Gastroesophageal sphincter (tissue), 4 donors: ENCODE measurements at regions not wholly inside any gene's neighbourhood (a gene's known extent, or its start where the extent isn't known, plus 50 kb on each side); places are given as distances from the start of the nearest gene placed in this dataset.

Experiments used
- ATAC-seq: fragments of 150-250 bp; one replicate; pipeline ENCODE4 v1.9.1; 2016; ENCODE audit warnings: mild to moderate bottlenecking, moderate library complexity
- H3K27ac ChIP-seq, 4 donors: fragments of 200-600 bp; sonication (generic) in 3 of 4; 1 replicate in 3 of 4; 2 replicates in 1 of 4; pipeline ENCODE4 v1.5.1; 2016 to 2019
- H3K27me3 ChIP-seq: fragments of 200-600 bp; sonication (generic); one replicate; pipeline ENCODE4 v1.5.1; 2019
- H3K36me3 ChIP-seq, 2 donors: fragments of 200-600 bp; sonication (generic); one replicate each; pipeline ENCODE4 v1.5.1; 2019; ENCODE audit warnings: control low read depth in 1 of 2
- H3K4me1 ChIP-seq, 3 donors: fragments of 200-600 bp; sonication (generic); 1 replicate in 2 of 3; 2 replicates in 1 of 3; pipeline ENCODE4 v1.5.1; 2016 to 2019; ENCODE audit warnings: control low read depth in 2 of 3
- H3K4me3 ChIP-seq, 2 donors: fragments of 200-600 bp; sonication (generic); one replicate each; pipeline ENCODE4 v1.5.1; 2019; ENCODE audit warnings: mild to moderate bottlenecking in 1 of 2, moderate library complexity in 1 of 2
- H3K9me3 ChIP-seq, 3 donors: fragments of 200-600 bp; sonication (generic); one replicate each; pipeline ENCODE4 v1.5.1; 2017 to 2019; ENCODE audit warnings: control low read depth in 2 of 3
- CTCF ChIP-seq, 4 experiments: fragments of 200-600 bp in 2 of 4; fragments of 450-650 bp in 2 of 4; sonication (generic) in 1 of 4; IDR thresholded peaks; one replicate each; pipeline ENCODE4 v1.5.1; 2017 to 2019; ENCODE audit warnings: antibody characterized with exemption in 4 of 4, mild to moderate bottlenecking in 2 of 4, moderate library complexity in 2 of 4
- EP300 ChIP-seq: sonication (generic); formaldehyde crosslinking; IDR thresholded peaks from one replicate; pipeline ENCODE4 v1.6.1; 2017; ENCODE audit warnings: antibody characterized with exemption, mild to moderate bottlenecking
- POLR2A ChIP-seq, 2 donors: fragments of 450-650 bp; IDR thresholded peaks; one replicate each; pipeline ENCODE4 v1.6.1; 2017; ENCODE audit warnings: antibody characterized with exemption in 2 of 2, mild to moderate bottlenecking in 2 of 2, moderate library complexity in 1 of 2
- POLR2AphosphoS5 ChIP-seq: sonication (generic); formaldehyde crosslinking; IDR thresholded peaks from one replicate; pipeline ENCODE4 v1.6.1; 2017; ENCODE audit warnings: antibody characterized with exemption
- WGBS, 2 donors: methylation state at CpG; one replicate each; pipeline ENCODE4 v1.1.5; 2018; ENCODE audit warnings: low coverage in 1 of 2; 5-methylcytosine and 5-hydroxymethylcytosine counted together

GRCh38 chr2:5440174-5440573 lies 252.0 kb upstream of the SOX11 start:
- Histone ChIP-seq H3K36me3 (no peaks in the 10 kb centered on the region), H3K9me3 (no peaks in the 10 kb centered on the region), H3K4me1 (no peaks in the 10 kb centered on the region), H3K27ac (no peak overlapping the region), H3K27me3 (no peaks in the 10 kb centered on the region), H3K4me3 (no peak overlapping the region)
- no peak for TF ChIP-seq EP300
- TF ChIP-seq CTCF (IDR thresholded peaks at IDR 0.05), result no peak
- no peak for TF ChIP-seq POLR2AphosphoS5
- no peak for TF ChIP-seq POLR2A (IDR thresholded peaks at IDR 0.05)
- WGBS, 2 donors, result 100% methylated on average over 1 of the region's 1 CpG; no CpG with 5 or more reads in 1 of the 2 donors
- ATAC-seq, result no peak

- TF ChIP-seq POLR2A (IDR thresholded peaks at IDR 0.05), result no peak
- no peak for TF ChIP-seq EP300
- no peak for TF ChIP-seq CTCF (IDR thresholded peaks at IDR 0.05)
- no peak for TF ChIP-seq POLR2AphosphoS5
- no peak overlapping the region for H3K27ac ChIP-seq
- no peak for ATAC-seq
- no peaks in the 10 kb centered on the region for H3K36me3 ChIP-seq
- WGBS, 2 donors, result 92 to 96% methylated on average over 2 to 8 of the region's 9 CpGs
- H3K27me3 ChIP-seq, result no peaks in the 10 kb centered on the region
- no peaks in the 10 kb centered on the region for H3K4me1 ChIP-seq
- no peaks in the 10 kb centered on the region for H3K9me3 ChIP-seq
- H3K4me3 ChIP-seq, result no peak overlapping the region
These were observed 249.4 kb upstream of the SOX11 start for GRCh38 chr2:5442736-5443135.

- H3K27ac ChIP-seq, result no peak overlapping the region
- no peak overlapping the region for H3K4me3 ChIP-seq
- no peaks in the 10 kb centered on the region for H3K27me3 ChIP-seq
- H3K9me3 ChIP-seq, result no peaks in the 10 kb centered on the region
- no peak for ATAC-seq
- WGBS, 2 donors, result 96% methylated on average over 14 of the region's 16 CpGs
- H3K36me3 ChIP-seq, result no peaks in the 10 kb centered on the region
- no peaks in the 10 kb centered on the region for H3K4me1 ChIP-seq
- TF ChIP-seq CTCF (IDR thresholded peaks at IDR 0.05) (no peak), POLR2AphosphoS5 (no peak), POLR2A (IDR thresholded peaks at IDR 0.05) (no peak), EP300 (no peak)
These were observed 248.0 kb upstream of the SOX11 start for GRCh38 chr2:5444168-5444567.

- no peak for ATAC-seq
- WGBS, 2 donors, result 88 to 90% methylated on average over 3 to 4 of the region's 4 CpGs
- Histone ChIP-seq H3K27ac (no peak overlapping the region), H3K27me3 (no peaks in the 10 kb centered on the region), H3K9me3 (no peaks in the 10 kb centered on the region), H3K4me3 (no peak overlapping the region), H3K4me1 (no peaks in the 10 kb centered on the region), H3K36me3 (no peaks in the 10 kb centered on the region)
- TF ChIP-seq CTCF (IDR thresholded peaks at IDR 0.05) (no peak), EP300 (no peak), POLR2AphosphoS5 (no peak), POLR2A (IDR thresholded peaks at IDR 0.05) (no peak)
These were observed 247.3 kb upstream of the SOX11 start for GRCh38 chr2:5444854-5445253.

GRCh38 chr2:5449867-5450266 lies 242.3 kb upstream of the SOX11 start:
- Histone ChIP-seq H3K27ac (no peak overlapping the region), H3K9me3 (no peaks in the 10 kb centered on the region), H3K27me3 (no peaks in the 10 kb centered on the region), H3K4me1 (no peaks in the 10 kb centered on the region), H3K36me3 (no peaks in the 10 kb centered on the region), H3K4me3 (no peak overlapping the region)
- ATAC-seq, result no peak
- no peak for TF ChIP-seq POLR2A (IDR thresholded peaks at IDR 0.05)
- no peak for TF ChIP-seq EP300
- TF ChIP-seq CTCF (IDR thresholded peaks at IDR 0.05), result no peak
- no peak for TF ChIP-seq POLR2AphosphoS5
